ENCODE measurements at regions not wholly inside any gene's neighbourhood (a gene's known extent, or its start where the extent isn't known, plus 50 kb on each side); places are given as distances from the start of the nearest gene placed in this dataset.

DNA sequence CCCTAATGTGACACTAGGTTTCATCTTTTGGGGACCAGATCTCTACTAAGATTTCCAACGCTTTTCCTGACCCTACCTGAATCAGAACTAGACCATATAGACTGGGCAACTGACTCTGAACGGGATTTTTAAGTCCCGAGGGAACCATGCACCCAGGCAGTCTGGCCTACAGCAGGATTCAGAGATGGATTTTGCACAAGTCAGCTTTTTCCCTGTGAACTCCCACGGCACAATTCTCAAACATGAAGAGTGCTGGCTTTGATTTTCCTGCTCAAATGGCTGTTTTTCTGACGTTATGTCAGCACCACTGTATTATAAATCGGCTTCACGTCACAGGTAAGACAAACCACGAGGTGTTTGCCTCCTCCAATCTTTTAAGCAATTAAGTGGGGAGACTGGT lies 409.1 kb downstream of the TCERG1L start:
- no peak for DNase-seq (ENCODE audit: low spot score)

DNA sequence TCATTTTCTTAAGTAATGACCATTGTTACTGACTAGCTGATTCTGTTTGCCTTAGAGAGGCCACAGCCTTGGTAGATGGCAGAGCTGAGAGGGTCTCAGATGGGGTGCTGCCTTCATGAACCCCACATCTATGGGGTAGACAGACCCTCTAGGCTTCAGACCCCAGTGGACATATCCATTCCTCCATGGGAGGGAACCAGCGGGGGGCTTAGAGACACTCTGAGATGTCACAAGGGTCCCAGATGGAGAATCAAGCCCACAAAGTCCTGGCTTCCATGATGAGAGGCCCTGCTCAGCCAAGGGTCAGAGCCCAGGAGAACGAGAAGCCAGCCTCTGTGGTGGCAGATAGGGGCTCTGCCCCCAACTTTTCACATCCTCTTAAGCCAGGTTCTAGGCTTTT lies 408.6 kb downstream of the TCERG1L start:
- DNase-seq (ENCODE audit: low spot score): no peak

DNA sequence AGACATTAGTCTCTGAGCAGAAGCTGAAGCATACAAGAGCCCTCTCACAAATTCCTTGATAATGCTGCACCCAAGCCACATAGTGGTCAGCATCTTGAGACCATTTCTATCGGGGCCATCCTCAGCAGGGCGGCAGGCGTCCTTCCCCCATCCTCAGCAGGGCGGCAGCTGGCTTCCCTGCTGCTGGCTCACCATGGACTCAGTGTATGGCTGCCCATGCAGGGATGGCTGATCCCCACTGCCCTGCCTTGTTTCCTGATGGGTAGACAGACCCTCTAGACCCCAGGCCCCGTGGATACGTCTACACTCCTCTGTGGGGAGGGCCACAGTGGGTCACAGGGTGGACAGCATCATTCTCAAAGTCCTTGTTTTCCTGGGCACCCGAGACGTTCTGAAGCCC lies 406.8 kb downstream of the TCERG1L start:
- no peak for DNase-seq (ENCODE audit: low spot score)

DNA sequence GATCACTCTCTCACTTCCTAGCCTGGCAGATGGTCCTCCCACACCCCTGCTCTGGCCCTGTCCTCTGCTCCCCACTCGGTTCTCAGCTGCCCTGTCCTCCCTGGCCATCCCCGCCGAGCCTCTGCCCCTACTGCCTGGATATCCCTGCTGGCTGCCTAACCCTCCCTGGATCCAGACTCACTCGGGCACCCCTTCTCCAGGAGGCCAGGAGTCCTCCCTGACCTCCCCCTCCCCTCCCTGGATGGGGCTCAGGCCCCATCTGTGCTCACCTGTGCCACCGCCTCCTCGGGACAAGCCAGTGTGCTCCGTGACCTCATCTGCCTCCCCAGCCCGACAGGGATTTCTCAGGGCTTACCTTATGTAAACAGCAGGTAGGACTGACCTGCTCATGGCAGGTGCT lies 406.1 kb downstream of the TCERG1L start:
- DNase-seq (ENCODE audit: low spot score): no peak

DNA sequence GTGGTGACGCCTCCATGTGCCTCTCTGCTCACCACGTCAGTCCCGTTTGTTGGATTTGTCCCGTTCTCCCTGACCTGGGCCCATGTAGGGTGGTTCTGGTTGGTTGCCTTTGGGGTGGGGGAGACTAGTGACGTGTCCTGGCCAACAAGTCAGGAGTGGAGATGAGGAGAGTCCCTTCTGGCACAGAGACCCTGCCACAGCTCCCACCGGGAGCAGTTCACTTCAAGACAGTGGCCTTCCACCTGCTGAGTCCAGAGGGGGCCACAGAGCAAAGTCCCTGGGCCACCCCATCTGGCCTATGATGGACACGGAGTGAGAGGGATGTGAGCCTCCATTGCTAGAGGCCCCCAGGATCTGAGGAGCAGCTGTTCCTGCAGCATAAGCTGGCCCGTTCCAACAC lies 405.6 kb downstream of the TCERG1L start:
- no peak for DNase-seq (ENCODE audit: low spot score)

DNA sequence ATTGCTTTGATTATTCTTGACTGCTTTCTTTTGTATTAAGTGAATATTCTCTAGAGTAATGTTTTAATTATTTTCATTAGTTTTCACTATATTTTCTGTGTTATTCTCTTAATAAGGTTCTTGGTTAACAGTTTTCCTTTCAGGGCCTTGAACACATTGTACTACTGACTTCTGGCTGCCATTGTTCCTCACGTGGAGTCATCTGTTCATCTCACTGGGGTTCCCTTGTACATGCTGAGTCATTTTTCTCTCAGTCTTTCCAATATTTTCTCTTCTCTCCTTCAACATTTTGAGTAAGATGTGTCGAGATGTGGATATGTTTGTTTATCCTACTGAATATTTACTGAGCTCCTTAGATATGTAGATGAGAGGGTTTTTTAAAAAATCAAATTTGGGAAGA lies 400.7 kb downstream of the TCERG1L start:
- DNase-seq (ENCODE audit: low spot score): no peak

DNA sequence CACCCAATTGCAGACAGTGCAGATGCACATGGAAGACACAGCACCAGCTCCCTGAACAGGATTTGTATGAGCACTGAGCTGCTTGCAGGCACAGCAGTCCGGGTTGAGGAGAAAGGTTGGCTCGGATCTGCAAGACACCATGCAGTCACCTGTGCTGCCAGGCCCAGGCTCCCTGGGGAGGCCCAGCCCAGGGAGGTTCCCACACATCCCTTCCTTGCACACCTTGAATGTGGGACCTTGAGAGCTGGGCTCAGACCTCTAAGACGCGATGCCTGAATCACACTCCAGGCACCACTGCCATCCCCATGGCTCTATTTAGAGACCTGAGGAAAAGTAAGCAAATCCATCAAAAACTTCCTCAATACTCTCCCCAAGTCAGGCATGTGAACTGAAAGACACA lies 397.7 kb downstream of the TCERG1L start:
- DNase-seq (ENCODE audit: low spot score): no peak

DNA sequence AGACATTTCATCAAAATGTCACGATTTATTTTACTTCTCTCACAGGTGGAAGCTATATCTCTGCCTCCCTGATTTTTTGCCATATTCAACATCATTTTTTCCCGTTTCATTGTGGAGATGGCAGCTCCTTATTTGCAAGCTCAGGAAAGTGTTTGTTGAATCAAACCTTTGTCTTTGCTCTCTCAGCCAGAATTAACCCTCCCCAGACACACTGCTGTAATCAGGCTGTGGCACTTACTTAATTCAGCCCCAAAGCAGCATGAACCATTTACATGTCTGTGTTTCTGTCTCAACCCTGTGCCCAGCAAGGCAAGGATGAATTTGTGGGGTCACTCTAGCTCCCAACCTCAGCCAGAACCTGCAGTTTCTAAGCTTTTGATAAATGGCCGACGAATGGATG lies 397.2 kb downstream of the TCERG1L start:
- no peak for DNase-seq (ENCODE audit: low spot score)

DNA sequence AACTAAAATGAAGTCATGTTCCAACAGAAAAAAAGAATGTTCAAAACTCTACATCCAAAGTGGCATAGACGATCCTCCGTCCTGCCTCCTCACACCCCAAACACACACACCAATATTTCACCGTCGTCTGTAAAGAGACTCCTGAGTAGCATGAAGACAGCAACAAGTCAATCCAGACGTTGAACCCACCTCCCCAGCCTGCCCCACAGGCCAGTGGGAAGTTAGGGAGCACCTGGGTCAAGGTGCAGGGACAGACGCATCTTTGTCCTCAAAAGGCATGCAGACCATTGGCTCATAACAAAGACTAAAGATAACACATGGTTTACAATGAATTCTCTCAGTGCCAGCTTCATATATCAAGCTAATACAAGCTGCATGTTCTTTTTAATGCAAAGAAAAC lies 396.5 kb downstream of the TCERG1L start:
- DNase-seq (ENCODE audit: low spot score): no peak

DNA sequence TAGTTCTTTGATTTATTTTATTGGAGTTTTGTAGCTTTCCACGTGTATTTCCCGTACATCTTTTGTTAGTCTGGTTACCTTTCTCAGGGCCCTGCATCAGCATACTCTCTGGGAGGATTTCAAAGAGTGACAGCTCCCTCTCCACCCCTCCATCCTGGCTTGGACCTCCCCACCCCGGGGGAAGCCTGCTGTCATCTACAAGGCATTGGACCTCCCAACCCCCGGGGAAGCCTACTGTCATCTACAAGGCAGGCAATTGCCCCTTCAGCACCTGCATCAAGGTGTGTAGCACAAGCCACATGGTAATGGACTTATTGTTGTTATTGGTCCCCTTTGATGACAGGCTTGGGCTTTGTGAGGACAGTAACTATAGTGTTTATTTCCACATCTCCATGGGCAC lies 390.1 kb downstream of the TCERG1L start:
- no peak for DNase-seq (ENCODE audit: low spot score)

DNA sequence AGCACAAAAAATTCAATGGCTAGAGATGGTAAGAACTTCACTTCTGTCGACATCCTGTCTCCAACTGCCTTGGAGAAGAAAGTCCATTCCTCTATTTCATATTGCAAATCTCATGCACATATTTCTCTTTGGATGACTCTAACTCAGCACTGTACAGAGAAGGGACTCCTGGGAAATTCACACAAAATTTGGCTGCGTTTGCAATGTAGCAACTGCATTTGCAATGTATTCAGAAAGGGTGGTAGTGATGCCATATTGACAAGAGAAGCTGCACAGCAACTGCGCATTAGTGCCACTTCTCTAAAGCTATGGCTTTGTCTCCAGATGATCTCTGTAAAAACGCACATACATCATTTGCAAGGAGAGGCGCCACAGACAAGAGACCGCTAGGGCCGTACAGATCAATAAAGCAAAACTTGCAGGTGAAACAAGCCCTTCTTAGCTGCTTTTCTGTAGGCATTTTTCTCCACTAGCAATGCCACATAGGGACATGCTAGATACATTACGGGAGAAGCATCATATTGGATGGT lies 389.5 kb downstream of the TCERG1L start:
- no peak for DNase-seq (ENCODE audit: low spot score)

DNA sequence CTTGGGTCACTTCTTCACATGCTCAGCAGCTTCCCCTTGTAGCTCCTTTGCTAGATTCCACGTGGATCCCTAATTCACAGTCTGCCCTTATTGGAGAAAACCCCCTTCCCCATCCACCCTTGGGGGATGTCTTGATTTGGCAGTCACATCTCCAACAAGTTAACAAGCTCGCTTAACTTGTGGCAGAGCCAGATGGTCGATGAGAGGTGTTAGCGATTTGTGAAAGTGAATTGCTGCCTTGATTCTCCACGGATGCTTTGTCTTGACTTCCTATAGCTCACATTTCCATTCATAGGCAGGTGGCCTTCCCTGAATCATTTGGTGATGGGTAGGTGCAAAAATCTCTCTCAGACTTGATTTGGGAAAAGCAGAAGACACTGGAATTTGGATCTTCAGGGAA lies 387.9 kb downstream of the TCERG1L start:
- no peak for DNase-seq (ENCODE audit: low spot score)

DNA sequence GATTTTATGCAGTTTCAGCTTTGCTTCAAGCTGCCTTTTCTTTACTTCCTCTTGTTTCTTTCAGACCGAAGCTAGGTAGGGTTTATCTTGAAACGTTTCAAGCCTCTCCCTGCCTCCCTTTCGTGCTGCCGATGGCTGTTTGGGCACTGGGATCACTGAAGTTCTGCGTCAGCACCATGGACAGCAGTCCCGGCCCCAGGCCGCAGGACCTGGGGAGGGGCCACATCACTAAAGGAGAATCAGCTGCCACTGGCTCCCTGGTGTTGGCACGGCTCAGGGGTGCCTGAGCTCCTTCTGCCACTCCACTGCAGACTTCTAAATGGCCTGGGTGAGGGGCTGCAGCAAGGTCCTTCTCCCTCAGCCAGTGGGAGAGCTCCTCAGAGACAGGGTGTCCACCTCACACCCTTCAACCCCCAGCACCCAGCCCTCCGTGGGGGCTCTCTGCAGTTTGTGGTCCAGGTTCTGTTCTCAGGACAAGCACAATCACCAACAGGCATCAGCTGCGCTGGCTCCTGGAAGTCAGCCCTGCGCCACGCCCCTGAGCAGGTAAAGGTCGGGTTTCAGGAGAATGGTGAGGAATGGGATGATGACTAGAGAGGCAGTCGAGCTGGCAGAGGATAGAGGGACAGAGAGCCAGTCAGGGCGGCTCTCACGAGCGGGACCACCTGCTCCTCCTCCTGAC lies 387.2 kb downstream of the TCERG1L start:
- no peak for DNase-seq (ENCODE audit: low spot score)

DNA sequence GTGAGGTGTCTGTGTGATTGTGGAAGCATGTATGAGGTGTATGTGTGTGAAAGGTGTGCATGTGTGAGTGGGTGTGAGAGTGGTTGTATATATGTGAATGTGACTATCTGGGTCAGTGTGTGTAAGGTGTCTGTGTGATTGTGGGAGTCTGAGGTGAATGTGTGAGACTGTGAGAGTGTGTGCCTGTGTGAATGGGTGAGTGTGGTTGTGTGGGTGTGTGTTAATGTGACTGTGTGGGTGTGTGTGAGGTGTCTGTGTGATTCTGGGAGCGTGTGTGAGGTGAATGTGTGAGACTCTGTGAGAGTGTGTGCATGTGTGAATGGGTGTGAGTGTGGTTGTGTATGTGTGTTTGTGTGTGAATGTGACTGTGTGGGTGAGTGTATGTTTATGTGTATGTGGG lies 385.1 kb downstream of the TCERG1L start:
- DNase-seq (ENCODE audit: low spot score): no peak

DNA sequence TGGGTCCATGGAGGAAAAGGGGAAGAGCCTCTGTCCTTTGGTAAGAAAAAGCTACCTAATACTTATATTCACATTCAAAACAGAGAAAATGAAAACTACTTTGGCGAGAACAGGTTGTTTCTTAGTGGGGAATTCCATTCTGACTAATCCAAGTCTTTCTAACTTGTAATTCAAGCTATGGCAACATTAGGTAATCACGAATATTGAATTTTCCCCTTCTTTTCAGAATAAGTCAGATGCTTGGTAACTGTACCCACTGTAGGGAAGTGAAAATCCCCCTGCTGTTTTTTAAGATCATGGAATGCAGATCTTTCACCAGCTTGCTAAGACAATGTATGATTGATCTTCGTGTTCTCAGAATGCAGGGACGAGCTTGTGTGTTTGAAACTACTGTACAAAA lies 384.4 kb downstream of the TCERG1L start:
- DNase-seq (ENCODE audit: low spot score): no peak

DNA sequence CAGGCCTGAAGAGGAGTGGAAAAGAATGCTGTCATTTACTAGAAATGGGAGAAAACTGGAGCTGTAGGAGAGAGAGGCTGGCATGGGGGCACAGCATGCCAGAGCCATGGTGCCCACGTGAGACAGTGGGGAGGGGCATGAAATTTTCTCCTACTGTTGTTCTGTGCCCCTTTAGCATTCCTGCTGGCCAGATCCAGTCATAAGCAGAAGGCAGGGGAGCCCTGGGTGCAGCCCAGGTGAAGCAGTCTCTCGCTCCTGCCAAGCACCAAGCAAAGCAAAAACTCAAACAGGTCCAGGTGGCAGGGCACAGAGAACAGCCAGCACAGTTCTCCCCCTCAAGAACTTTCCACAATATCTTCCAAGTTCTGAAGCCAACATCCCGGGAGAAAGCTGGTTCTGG lies 383.2 kb downstream of the TCERG1L start:
- DNase-seq (ENCODE audit: low spot score): no peak

DNA sequence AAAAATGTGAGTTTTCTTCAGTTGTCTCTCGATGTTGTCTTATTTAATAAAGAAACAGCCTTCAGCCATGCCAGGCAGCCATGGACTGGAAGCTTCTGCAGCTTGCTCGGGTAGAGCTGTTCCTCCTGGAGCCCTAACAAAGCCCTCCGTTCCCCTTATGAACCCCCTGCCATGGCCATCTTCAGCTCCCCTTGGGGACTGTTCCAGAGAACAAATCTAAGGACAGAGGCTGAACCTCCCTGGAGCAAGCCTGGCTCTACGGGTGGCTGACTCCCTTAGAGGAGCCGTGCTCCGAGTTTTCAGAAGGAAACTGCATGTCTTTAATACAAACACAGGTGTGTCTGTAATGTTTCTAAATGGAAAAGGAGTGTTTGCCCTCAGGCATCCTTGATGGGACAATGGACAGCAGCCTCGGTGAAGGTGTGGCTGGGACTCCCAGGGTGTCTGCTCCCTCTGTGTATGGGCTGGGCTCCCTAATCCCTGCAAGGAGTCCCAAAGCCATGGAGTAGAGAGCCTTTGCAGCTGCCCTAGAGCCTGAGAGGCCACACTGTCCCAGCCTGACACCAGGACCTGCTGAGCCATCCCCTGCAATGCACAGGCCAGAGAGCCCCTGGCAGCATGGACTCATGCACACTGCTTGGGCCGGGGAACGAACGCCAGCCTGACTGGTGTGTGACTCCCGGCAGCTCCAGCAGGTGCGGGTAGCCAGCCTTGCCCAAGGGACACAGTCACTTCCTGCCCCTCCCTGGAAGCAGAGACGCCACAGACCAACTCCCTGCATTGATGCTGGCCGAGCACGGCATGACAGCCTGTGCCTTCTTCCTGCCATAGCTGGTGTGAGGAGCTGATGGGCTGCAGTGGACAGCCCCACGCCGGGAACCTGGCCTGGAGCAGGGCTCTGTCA lies 381.8 kb downstream of the TCERG1L start:
- DNase-seq (ENCODE audit: low spot score): no peak

DNA sequence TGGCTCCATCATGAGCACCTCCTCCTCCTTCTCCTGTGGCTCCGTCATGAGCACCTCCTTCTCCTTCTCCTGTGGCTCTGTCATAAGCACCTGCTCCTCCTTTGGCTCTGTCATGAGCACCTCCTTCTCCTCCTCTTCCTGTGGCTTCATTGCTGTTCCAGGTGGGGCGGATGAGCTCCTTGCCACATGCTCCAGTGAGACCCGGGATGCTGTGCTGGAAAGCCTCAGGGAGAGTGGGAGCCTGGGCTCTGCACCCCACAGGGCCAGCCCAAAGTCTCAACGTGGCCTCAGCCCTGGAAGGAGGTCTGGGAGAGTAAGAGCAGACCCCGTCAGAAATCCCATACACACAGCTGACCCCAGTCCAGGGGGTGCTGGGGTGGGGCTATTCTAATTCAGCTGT lies 380.7 kb downstream of the TCERG1L start:
- DNase-seq (ENCODE audit: low spot score): no peak

DNA sequence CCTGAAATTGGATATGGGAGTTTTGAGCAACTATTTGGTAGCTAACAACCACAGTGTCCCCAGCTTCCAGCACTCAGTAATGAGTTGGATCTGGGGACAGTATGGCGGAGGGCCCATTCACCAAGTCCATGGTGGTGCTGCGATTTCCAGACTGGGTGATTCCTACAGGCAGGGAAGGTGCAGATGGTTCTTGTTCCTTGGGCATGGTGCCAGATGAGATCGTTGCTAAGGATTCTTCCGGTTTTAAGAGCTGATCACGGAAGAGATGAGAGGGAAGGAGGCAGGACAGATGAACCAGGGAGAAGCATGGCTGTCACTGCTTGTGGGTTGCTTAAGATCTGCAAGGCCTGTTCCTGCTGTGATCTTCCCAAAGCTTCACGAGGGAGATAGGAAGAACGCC lies 380.3 kb downstream of the TCERG1L start:
- no peak for DNase-seq (ENCODE audit: low spot score)

DNA sequence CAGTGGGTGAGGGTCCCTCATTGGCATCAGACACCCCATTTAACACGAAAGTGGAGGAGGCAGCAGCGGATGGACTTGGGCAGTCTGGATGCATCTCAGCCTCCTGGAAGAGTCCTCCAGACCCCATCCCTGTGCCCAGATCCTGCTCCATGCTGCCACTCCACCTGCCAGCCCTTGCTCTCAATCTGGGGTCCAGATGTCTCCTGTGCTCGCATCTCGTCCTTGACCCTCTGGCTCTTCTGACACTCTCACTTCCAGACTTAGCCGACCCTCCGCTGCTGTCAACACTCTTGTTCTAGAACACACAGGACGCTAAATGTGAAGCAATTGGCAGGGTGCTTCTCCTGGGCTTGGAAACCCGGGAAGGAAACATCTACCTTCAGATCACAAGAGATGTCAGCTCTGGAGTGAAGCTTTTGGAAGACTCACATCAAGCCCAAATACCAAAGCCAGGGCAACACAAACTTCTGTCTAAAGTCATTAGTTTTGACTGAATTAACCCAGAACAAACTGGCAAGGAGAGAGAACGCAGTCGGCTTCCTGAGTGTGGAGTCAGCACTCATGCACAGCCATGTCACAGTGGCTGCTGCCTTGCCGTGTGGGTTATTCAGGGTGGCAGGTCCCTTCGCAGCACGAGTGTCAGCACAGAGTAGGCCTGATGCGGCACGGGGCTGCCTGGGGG lies 379.1 kb downstream of the TCERG1L start:
- DNase-seq (ENCODE audit: low spot score): no peak

DNA sequence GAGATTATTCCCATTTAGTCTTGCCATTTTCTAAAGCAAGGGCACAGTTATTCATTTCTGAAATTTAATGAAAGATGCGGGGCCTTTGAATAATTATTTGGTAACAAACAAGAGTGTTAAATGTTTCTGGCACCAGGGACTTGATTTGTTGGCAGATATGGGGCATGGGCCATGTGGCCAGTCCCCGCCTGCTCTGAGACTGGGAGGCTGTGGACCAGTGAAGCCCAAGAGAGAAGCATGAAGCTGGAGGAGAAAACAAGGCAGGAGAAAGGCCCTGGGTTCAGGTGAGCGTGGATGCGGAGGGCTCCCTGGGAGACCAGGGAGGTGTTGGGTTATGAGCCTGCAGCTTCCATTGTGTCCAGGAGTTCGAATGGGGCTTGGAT lies 378.5 kb downstream of the TCERG1L start:
- DNase-seq (ENCODE audit: low spot score): no peak

DNA sequence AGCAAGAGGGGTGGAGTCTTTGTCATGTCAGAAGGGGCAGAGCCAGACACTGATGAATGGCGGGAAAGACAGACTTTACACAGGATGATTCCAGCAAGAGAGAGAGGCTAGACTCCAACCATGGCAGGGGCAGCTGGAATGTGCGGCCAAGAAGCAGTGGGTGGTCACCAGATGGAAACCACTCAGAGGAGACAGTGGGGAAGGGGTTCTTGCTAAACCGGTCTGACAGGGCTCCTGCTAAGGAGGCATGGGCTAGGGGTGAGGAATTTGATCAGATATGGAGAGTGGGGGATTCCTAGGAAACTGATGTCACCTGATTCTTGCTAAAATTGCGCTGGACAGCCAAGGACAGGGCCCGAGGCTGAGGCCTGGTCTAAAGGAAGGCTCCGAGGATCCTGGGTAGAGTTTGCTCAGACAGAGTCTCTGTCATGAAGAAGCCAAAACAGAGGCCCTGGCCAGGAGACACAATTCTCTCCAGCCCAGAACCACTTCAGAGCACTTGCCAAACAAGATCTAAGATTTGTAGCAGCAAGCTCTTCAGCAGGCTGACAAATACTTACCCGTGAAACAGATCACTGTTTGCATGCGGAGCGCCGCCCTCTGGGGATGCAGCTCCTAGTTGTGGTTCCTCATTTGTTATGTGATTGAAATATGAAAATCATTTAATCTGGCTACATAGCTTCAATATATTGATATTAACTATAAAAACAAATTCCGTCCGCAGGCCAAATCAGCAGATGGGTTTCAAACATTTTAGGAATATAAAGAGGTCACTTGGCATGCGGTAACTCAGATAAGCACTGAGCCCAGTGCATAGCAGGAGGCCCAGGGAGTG lies 377.0 kb downstream of the TCERG1L start:
- DNase-seq (ENCODE audit: low spot score): no peak
